SK-N-SH (cell line): ENCODE measurements at regions not wholly inside any gene's neighbourhood (a gene's known extent, or its start where the extent isn't known, plus 50 kb on each side); places are given as distances from the start of the nearest gene placed in this dataset.

Experiments
- EP300 ChIP-seq, 2 experiments: IDR thresholded peaks; 2 replicates each; pipeline versions ENCODE4 v1.4.0 to v1.6.1; 2012; ENCODE audit warnings: borderline replicate concordance in 1 of 2, low read depth in 1 of 2, low read length in 1 of 2
- GABPA ChIP-seq: IDR thresholded peaks from 2 replicates; pipeline ENCODE4 v1.4.0; 2012; ENCODE audit warnings: low read depth, mild to moderate bottlenecking
- JUND ChIP-seq: IDR thresholded peaks from 2 replicates; pipeline ENCODE4 v1.4.0; 2012
- POLR2AphosphoS5 ChIP-seq: IDR thresholded peaks from 2 replicates; pipeline ENCODE4 v1.6.1; 2012; ENCODE audit warnings: low read depth, low read length
- RCOR1 ChIP-seq: fragments of 150-350 bp; IDR thresholded peaks from 2 replicates; pipeline ENCODE4 v1.6.1; 2017; ENCODE audit warnings: antibody characterized with exemption, low read length
- SMC3 ChIP-seq: IDR thresholded peaks from 2 replicates; pipeline ENCODE4 v1.6.1; 2012; ENCODE audit warnings: low read depth, low read length, improper control_type of control experiment
- USF2 ChIP-seq: fragments of 150-350 bp; IDR thresholded peaks from 2 replicates; pipeline ENCODE4 v1.6.1; 2017; ENCODE audit warnings: antibody characterized with exemption, low read length, low read depth, borderline replicate concordance
- YY1 ChIP-seq: IDR thresholded peaks from 2 replicates; pipeline ENCODE4 v1.4.0; 2012; ENCODE audit warnings: low read depth, mild to moderate bottlenecking
- ZBTB33 ChIP-seq: IDR thresholded peaks from 2 replicates; pipeline ENCODE4 v1.4.0; 2012; ENCODE audit warnings: low read depth, borderline replicate concordance
- TF ChIP-seq, protein P1 (sequence below): fragments of 200-600 bp; sonication (generic); IDR thresholded peaks from 2 replicates; pipeline ENCODE4 v1.6.1; 2017; ENCODE audit warnings: antibody characterized with exemption, mild to moderate bottlenecking, moderate library complexity
- TF ChIP-seq, protein P2 (sequence below): IDR thresholded peaks from 2 replicates; pipeline ENCODE4 v1.6.1; 2012; ENCODE audit warnings: mild to moderate bottlenecking, low read depth, low read length, moderate library complexity

GRCh38 chr15:98526094-98526493 lies 122.2 kb upstream of the IGF1R start:
- TF ChIP-seq, protein P1, sequence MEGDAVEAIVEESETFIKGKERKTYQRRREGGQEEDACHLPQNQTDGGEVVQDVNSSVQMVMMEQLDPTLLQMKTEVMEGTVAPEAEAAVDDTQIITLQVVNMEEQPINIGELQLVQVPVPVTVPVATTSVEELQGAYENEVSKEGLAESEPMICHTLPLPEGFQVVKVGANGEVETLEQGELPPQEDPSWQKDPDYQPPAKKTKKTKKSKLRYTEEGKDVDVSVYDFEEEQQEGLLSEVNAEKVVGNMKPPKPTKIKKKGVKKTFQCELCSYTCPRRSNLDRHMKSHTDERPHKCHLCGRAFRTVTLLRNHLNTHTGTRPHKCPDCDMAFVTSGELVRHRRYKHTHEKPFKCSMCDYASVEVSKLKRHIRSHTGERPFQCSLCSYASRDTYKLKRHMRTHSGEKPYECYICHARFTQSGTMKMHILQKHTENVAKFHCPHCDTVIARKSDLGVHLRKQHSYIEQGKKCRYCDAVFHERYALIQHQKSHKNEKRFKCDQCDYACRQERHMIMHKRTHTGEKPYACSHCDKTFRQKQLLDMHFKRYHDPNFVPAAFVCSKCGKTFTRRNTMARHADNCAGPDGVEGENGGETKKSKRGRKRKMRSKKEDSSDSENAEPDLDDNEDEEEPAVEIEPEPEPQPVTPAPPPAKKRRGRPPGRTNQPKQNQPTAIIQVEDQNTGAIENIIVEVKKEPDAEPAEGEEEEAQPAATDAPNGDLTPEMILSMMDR = no peak
- TF ChIP-seq POLR2AphosphoS5 (no peak), EP300 (IDR thresholded peaks at IDR 0.05; ENCODE audit: borderline replicate concordance in 1 of 2, low read depth in 1 of 2, low read length in 1 of 2) (no peak), ZBTB33 (no peak), RCOR1 (no peak), JUND (no peak), SMC3 (no peak), USF2 (no peak), GABPA (no peak), YY1 (no peak)
- TF ChIP-seq, protein P2, sequence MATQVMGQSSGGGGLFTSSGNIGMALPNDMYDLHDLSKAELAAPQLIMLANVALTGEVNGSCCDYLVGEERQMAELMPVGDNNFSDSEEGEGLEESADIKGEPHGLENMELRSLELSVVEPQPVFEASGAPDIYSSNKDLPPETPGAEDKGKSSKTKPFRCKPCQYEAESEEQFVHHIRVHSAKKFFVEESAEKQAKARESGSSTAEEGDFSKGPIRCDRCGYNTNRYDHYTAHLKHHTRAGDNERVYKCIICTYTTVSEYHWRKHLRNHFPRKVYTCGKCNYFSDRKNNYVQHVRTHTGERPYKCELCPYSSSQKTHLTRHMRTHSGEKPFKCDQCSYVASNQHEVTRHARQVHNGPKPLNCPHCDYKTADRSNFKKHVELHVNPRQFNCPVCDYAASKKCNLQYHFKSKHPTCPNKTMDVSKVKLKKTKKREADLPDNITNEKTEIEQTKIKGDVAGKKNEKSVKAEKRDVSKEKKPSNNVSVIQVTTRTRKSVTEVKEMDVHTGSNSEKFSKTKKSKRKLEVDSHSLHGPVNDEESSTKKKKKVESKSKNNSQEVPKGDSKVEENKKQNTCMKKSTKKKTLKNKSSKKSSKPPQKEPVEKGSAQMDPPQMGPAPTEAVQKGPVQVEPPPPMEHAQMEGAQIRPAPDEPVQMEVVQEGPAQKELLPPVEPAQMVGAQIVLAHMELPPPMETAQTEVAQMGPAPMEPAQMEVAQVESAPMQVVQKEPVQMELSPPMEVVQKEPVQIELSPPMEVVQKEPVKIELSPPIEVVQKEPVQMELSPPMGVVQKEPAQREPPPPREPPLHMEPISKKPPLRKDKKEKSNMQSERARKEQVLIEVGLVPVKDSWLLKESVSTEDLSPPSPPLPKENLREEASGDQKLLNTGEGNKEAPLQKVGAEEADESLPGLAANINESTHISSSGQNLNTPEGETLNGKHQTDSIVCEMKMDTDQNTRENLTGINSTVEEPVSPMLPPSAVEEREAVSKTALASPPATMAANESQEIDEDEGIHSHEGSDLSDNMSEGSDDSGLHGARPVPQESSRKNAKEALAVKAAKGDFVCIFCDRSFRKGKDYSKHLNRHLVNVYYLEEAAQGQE = no peak
